ENCODE measurements at regions not wholly inside any gene's neighbourhood (a gene's known extent, or its start where the extent isn't known, plus 50 kb on each side); places are given as distances from the start of the nearest gene placed in this dataset.
A peak's percentile ranks its signal among the peaks of the same experiment; 100 is the strongest.

DNA sequence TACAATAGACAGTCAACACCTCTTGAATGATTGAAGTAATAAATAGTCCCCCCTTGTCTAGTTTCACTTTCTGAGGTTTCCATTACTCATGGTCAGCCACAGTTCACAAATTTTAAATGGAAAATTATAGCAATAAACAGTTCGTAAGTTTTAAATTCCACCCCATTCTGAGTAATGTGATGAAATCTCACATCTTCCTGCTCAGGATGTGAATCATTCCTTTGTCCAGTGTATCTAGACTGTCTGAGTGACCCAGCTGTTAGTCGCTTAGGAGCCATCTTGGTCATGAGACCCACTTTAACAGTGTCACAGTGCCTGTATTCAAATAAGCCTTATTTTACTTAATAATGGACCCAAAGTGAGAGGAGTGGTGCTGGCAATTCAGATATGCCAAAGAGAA, 311.6 kb upstream of the PRR16 start:
- no peaks in the 10 kb centered on the region for H3K4me1 ChIP-seq (ENCODE audit: control insufficient read depth, insufficient read depth, low read length)
- H3K27ac ChIP-seq (ENCODE audit: low read length) = no peak overlapping the region
- WGBS = 68% methylated on average over 2 of the region's 2 CpGs
- intact Hi-C loops (cut with DNase I) = no loop called here
- no peaks in the 10 kb centered on the region for H3K9me3 ChIP-seq (ENCODE audit: control insufficient read depth, low read length)
- ATAC-seq = peak in 1 of 2 donors; percentile 57
- DNase-seq = no peak
- no peaks in the 10 kb centered on the region for H3K27me3 ChIP-seq (ENCODE audit: control insufficient read depth, insufficient read depth)
- no peak overlapping the region for H3K4me3 ChIP-seq (ENCODE audit: low read length)

DNA sequence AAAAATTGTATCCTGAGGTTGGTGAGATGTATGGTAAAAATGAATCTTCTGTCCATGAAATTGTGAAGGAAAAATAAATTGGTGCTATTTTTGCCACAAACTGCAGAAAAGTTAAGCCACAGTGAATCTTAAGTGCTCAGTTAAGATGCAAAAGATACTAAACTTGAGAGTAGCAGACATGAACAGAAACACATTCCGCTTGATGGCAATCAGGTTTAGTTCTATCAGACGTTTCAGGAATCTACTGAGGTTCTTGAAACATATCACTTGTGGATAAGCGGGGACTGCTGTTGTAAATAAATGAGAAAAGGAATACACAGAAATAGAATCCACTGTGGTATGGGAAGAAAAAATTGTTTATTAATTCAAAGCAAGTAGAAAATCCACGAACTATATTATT, 311.2 kb upstream of the PRR16 start:
- intact Hi-C loops (cut with DNase I) = no loop called here
- H3K27me3 ChIP-seq (ENCODE audit: control insufficient read depth, insufficient read depth) = no peaks in the 10 kb centered on the region
- H3K4me1 ChIP-seq (ENCODE audit: control insufficient read depth, insufficient read depth, low read length) = no peaks in the 10 kb centered on the region
- H3K27ac ChIP-seq (ENCODE audit: low read length) = no peak overlapping the region
- DNase-seq (no peak), ATAC-seq (no peak)
- H3K4me3 ChIP-seq (ENCODE audit: low read length) = no peak overlapping the region
- H3K9me3 ChIP-seq (ENCODE audit: control insufficient read depth, low read length) = no peaks in the 10 kb centered on the region
- WGBS = 63% methylated on average over 4 of the region's 4 CpGs

DNA sequence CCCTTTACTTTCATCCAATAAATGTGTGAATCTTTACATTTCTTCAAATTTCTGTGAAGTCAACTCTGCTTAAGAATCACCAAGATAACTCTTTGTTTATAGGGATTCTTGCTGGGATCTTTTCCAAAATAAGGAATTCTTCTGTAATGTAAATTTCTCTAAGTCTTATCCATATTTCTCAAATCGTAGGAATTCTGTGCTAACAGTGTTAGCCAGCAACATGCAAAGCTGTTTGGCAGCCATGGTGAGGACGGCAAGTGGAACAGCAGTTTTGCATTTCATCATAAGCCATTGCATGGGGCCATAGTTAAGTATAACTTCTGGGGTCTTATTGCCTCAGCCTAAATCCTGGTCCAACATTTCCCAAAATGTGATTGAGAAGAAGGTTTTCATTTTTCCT, 310.5 kb upstream of the PRR16 start:
- H3K9me3 ChIP-seq (ENCODE audit: control insufficient read depth, low read length) = no peaks in the 10 kb centered on the region
- no peaks in the 10 kb centered on the region for H3K27me3 ChIP-seq (ENCODE audit: control insufficient read depth, insufficient read depth)
- ATAC-seq = no peak
- H3K4me3 ChIP-seq (ENCODE audit: low read length) = no peak overlapping the region
- intact Hi-C loops (cut with DNase I) = no loop called here
- H3K27ac ChIP-seq (ENCODE audit: low read length) = no peak overlapping the region
- WGBS = 60% methylated on average over 2 of the region's 2 CpGs
- no peaks in the 10 kb centered on the region for H3K4me1 ChIP-seq (ENCODE audit: control insufficient read depth, insufficient read depth, low read length)
- DNase-seq = no peak

DNA sequence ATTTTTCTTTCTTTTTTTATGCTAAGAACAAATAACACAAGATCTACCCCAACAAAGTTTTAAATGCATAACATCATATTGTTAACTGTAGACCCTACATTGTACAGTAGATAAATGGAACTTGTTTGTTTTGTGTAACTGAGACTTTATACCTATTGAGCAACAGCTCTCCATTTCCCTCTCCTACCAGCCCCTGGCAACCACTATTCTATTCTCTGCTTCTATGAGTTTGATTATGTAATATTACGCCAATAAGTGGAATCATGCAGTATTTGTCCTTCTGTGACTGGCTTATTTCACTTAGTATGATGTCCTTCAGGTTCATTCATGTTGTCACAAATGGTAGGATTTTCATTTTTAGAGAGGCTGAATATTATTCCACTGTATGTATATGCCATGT, 308.2 kb upstream of the PRR16 start:
- H3K4me3 ChIP-seq (ENCODE audit: low read length) = no peak overlapping the region
- H3K27me3 ChIP-seq (ENCODE audit: control insufficient read depth, insufficient read depth) = no peaks in the 10 kb centered on the region
- no peaks in the 10 kb centered on the region for H3K9me3 ChIP-seq (ENCODE audit: control insufficient read depth, low read length)
- intact Hi-C loops (cut with DNase I) = no loop called here
- no peak for DNase-seq
- H3K4me1 ChIP-seq (ENCODE audit: control insufficient read depth, insufficient read depth, low read length) = no peaks in the 10 kb centered on the region
- WGBS = 77% methylated on average over 1 of the region's 1 CpG
- no peak overlapping the region for H3K27ac ChIP-seq (ENCODE audit: low read length)
- no peak for ATAC-seq

DNA sequence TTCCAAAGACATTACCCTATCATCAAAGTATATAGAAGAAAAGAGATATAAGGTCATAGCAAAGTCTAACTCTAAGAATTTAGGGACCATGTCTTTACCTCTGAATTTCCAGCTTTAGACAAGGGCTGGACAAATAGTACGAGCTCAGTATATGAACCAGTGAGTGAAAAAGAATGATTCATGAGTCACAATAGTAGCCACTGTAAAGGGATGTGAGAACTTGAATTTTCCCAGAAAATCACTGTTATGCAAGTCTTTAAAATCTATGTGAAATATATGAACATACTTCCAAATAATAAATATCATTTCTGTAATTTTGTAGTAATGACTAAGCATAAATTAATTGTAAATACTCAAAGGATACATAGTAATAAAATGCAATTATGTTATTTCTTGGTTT, 305.9 kb upstream of the PRR16 start:
- Histone ChIP-seq H3K9me3 (ENCODE audit: control insufficient read depth, low read length) (no peaks in the 10 kb centered on the region), H3K4me1 (ENCODE audit: control insufficient read depth, insufficient read depth, low read length) (no peaks in the 10 kb centered on the region), H3K27ac (ENCODE audit: low read length) (no peak overlapping the region), H3K4me3 (ENCODE audit: low read length) (no peak overlapping the region), H3K27me3 (ENCODE audit: control insufficient read depth, insufficient read depth) (no peaks in the 10 kb centered on the region)
- no peak for DNase-seq
- ATAC-seq = no peak
- 77% methylated on average over 1 of the region's 1 CpG for WGBS
- intact Hi-C loops (cut with DNase I) = no loop called here

DNA sequence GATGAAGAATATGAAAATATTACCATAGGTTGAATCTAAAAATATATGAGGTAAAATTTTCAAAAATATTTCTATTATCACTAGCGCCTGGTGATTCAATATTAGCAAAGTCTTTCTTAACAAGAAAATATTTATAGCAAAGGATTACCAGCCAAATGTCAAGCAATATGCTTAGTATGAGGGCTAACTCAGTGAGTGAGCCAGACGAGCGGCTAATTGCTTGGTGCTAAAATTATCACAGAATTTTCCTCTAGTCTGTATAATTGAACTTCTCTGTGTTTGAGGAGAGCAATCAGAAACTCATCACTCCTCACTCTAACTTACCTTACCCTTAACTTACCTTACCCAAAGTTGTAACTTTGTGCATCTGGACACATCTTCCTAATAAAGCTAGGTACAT, 304.9 kb upstream of the PRR16 start:
- DNase-seq = no peak
- ATAC-seq = no peak
- Histone ChIP-seq H3K4me1 (ENCODE audit: control insufficient read depth, insufficient read depth, low read length) (no peaks in the 10 kb centered on the region), H3K27me3 (ENCODE audit: control insufficient read depth, insufficient read depth) (no peaks in the 10 kb centered on the region), H3K9me3 (ENCODE audit: control insufficient read depth, low read length) (no peaks in the 10 kb centered on the region), H3K4me3 (ENCODE audit: low read length) (no peak overlapping the region), H3K27ac (ENCODE audit: low read length) (no peak overlapping the region)
- 55% methylated on average over 3 of the region's 3 CpGs for WGBS
- intact Hi-C loops (cut with DNase I) = no loop called here

DNA sequence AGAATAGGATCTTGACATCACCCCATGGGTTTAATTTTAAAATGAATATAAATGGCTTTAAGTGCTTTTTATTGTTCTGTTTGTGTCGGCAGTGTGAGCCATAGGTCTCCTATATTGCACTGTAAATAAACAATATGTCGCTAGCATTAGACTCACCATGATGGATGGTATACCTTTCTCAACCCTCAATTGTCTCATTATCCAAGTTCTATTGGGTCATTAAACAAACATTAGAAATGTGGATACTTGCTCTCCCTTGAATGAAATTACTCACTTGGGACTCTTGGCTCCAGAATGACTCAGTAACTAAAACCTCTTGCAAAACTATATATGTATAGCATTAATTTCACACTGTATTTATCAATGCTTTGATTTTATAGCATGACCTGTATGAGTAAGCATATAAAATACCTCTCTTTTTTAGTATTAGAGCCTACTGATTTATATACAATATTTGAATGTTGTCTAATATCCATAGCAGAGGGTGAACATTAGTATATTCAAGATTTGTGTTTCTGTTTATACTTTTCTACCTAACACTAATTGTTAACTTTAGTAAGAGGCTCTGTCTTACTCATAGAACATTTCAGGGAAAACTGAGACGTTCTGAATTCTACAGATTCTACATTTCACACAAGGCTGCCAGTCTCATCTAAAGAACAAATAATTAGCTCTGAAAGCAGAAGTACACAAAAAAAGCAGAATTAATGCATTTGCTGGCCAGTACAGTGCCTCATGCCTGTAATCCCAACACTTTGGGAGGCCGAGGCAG, 303.8 kb upstream of the PRR16 start:
- Histone ChIP-seq H3K27me3 (ENCODE audit: control insufficient read depth, insufficient read depth) (no peaks in the 10 kb centered on the region), H3K9me3 (ENCODE audit: control insufficient read depth, low read length) (no peaks in the 10 kb centered on the region), H3K4me3 (ENCODE audit: low read length) (no peak overlapping the region), H3K4me1 (ENCODE audit: control insufficient read depth, insufficient read depth, low read length) (no peaks in the 10 kb centered on the region), H3K27ac (ENCODE audit: low read length) (no peak overlapping the region)
- ATAC-seq (no peak), DNase-seq (no peak)
- 76% methylated on average over 4 of the region's 4 CpGs for WGBS
- intact Hi-C loops (cut with DNase I) = no loop called here

DNA sequence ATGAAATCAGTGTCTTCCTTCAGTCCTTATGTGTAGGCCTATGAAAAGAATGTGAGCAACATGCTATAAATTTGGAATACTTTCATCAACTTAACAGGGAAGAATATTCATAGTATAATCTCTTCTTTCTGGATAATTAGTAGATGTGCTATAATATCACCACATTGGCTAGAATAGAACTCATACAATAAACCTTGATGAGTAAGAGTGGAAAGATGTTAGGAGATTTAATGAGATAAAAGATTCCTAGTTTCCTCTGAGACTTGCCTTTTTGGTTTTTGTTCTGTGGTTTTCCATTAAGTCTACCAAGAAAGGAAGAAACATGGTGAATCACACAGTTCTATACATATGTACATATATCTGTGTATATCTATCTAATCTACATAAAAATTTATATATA, 301.8 kb upstream of the PRR16 start:
- intact Hi-C loops (cut with DNase I) = no loop called here

DNA sequence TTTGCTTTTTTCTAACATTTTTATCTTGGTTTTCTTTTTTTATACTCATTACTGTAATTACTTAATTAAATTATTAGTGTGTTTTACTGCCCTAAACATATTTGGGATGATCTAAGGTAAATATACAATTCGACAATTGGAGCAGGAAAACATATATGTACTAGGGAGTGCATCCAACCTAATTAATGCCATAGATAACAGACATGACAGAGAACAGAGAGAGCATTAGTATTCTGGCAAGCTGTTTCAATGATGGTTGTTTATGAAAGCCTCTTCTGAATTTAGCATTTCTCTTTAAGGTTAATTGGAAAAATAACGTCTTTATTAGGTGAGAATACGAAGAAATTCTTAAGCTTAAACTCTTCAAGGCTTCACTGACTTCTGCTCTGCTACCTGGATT, 300.1 kb upstream of the PRR16 start:
- intact Hi-C loops (cut with DNase I) = no loop called here
- no peak for DNase-seq
- Histone ChIP-seq H3K4me1 (ENCODE audit: control insufficient read depth, insufficient read depth, low read length) (no peaks in the 10 kb centered on the region), H3K4me3 (ENCODE audit: low read length) (no peak overlapping the region), H3K27me3 (ENCODE audit: control insufficient read depth, insufficient read depth) (no peaks in the 10 kb centered on the region), H3K27ac (ENCODE audit: low read length) (no peak overlapping the region), H3K9me3 (ENCODE audit: control insufficient read depth, low read length) (no peaks in the 10 kb centered on the region)
- no peak for ATAC-seq
- 77% methylated on average over 3 of the region's 3 CpGs for WGBS

More for the DNA sequence above, 301.8 kb upstream of the PRR16 start:
- Histone ChIP-seq H3K4me3 (ENCODE audit: low read length) (no peak overlapping the region), H3K27ac (ENCODE audit: low read length) (no peak overlapping the region), H3K4me1 (ENCODE audit: control insufficient read depth, insufficient read depth, low read length) (no peaks in the 10 kb centered on the region), H3K27me3 (ENCODE audit: control insufficient read depth, insufficient read depth) (no peaks in the 10 kb centered on the region), H3K9me3 (ENCODE audit: control insufficient read depth, low read length) (no peaks in the 10 kb centered on the region)
- ATAC-seq (no peak), DNase-seq (no peak)

DNA sequence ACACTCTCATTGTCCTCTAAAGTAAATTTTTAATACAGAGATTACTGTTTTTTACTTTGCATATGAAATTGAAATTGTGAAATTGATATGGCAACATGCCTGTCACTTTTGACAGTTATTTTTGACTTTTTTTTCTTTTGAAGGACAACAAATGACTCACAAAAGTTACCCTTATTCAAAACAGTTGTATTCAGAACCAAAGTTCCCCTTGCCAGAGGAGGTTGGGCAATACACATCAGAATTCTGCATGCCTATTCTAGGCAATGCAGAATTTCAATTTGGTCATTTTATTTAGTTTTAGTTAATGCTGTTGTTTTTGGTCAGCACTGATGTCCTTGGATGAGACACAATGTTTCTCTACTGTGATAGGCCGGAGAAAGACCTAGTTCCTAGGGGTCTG, 299.1 kb upstream of the PRR16 start:
- Histone ChIP-seq H3K4me1 (ENCODE audit: control insufficient read depth, insufficient read depth, low read length) (no peaks in the 10 kb centered on the region), H3K4me3 (ENCODE audit: low read length) (no peak overlapping the region), H3K27ac (ENCODE audit: low read length) (no peak overlapping the region), H3K27me3 (ENCODE audit: control insufficient read depth, insufficient read depth) (no peaks in the 10 kb centered on the region), H3K9me3 (ENCODE audit: control insufficient read depth, low read length) (no peaks in the 10 kb centered on the region)
- intact Hi-C loops (cut with DNase I) = no loop called here
- ATAC-seq = no peak
- 78% methylated on average over 1 of the region's 1 CpG for WGBS
- DNase-seq = no peak

DNA sequence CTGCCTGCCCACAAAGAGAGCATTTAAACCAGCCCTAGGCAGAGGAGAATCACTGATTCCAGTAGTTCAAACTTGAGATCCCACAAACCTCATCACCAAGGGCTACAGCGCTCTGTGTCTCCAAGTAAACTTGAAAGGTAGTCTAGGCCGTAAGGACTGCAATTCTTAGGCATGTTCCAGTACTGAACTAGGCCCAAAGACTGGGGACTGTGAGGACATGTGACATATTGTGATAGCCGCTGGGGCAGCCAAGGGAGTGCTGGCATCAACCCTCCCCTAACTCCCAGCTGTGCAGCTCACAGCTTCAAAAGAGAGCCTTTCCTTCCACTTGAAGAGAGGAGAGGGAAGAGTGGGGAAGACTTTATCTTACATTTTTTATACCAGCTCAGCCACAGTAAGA, 291.0 kb upstream of the PRR16 start:
- Histone ChIP-seq H3K4me3 (ENCODE audit: low read length) (no peak overlapping the region), H3K9me3 (ENCODE audit: control insufficient read depth, low read length) (no peaks in the 10 kb centered on the region), H3K4me1 (ENCODE audit: control insufficient read depth, insufficient read depth, low read length) (no peaks in the 10 kb centered on the region), H3K27me3 (ENCODE audit: control insufficient read depth, insufficient read depth) (no peaks in the 10 kb centered on the region), H3K27ac (ENCODE audit: low read length) (no peak overlapping the region)
- no peak for DNase-seq
- 88% methylated on average over 3 of the region's 3 CpGs for WGBS
- intact Hi-C loops (cut with DNase I) = no loop called here
- no peak for ATAC-seq

DNA sequence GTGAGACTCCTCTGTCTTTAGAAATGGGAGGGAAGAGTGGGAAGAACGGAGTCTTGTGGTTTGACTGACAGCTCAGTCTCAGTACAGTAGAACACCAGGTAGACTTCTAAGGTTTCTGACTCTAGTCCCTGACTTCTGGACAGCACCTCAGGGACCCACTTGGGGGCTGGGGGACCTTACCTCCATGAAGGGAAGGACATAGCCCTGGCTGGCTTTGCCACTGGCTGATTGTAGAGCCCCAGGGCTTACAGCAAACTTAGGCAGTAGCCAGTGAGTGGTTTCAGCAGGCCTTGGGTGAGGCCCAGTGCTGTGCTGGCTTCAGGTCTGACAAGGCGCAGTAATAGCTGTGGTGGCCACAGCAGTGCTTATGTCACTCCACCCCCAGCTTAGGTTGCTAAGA, 290.0 kb upstream of the PRR16 start:
- H3K4me1 ChIP-seq (ENCODE audit: control insufficient read depth, insufficient read depth, low read length) = no peaks in the 10 kb centered on the region
- no peak for ATAC-seq
- no peaks in the 10 kb centered on the region for H3K9me3 ChIP-seq (ENCODE audit: control insufficient read depth, low read length)
- H3K27ac ChIP-seq (ENCODE audit: low read length) = no peak overlapping the region
- intact Hi-C loops (cut with DNase I) = no loop called here
- no peak overlapping the region for H3K4me3 ChIP-seq (ENCODE audit: low read length)
- DNase-seq = peak in 1 of 3 donors; percentile 21
- 85% methylated on average over 2 of the region's 2 CpGs for WGBS
- no peaks in the 10 kb centered on the region for H3K27me3 ChIP-seq (ENCODE audit: control insufficient read depth, insufficient read depth)
